ENCODE measurements at regions not wholly inside any gene's neighbourhood (a gene's known extent, or its start where the extent isn't known, plus 50 kb on each side); places are given as distances from the start of the nearest gene placed in this dataset.

- Histone ChIP-seq H3K4me1 (ENCODE audit: low read depth) (no peaks in the 10 kb centered on the region), H3K36me3 (ENCODE audit: low read depth) (no peaks in the 10 kb centered on the region), H3K4me3 (no peak overlapping the region), H3K9me3 (no peaks in the 10 kb centered on the region)
- intact Hi-C loops (cut with DNase I, micrococcal nuclease), result no loop called here
- DNase-seq (no peak), ATAC-seq (no peak)
- no peak for TF ChIP-seq CTCF (IDR thresholded peaks at IDR 0.05)
Observed at GRCh38 chr15:29624271-29624670, 198.0 kb downstream of the TJP1 start.

- Histone ChIP-seq H3K4me1 (ENCODE audit: low read depth) (no peaks in the 10 kb centered on the region), H3K4me3 (no peak overlapping the region), H3K9me3 (no peaks in the 10 kb centered on the region), H3K36me3 (ENCODE audit: low read depth) (no peaks in the 10 kb centered on the region)
- no peak for ATAC-seq
- intact Hi-C loops (cut with DNase I, micrococcal nuclease), result no loop called here
- no peak for DNase-seq
- TF ChIP-seq CTCF (IDR thresholded peaks at IDR 0.05), result no peak
Observed at GRCh38 chr15:29623116-29623639, 199.1 kb downstream of the TJP1 start.

DNA sequence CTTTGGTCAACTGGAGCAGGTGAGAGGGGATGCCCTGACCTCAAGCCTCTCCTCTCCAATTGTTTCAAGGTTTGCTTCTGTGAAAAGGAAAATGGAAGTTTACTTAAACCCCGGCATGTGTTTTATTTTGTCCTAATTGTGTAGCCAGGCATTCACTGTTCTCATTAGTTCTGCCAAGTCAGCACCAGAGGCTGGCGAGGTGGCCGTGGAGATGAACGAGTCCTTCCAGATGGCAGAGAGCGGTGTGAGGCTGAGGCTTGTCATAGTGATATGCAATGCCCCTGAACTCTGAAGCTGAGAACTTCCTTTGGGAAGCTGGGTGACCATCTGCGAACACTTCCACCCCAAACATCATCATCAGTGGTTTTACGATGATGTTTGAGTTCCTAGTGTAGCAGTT lies 199.6 kb downstream of the TJP1 start:
- intact Hi-C loops (cut with DNase I, micrococcal nuclease), result no loop called here
- H3K9me3 ChIP-seq, result no peaks in the 10 kb centered on the region
- no peak for TF ChIP-seq CTCF (IDR thresholded peaks at IDR 0.05)
- H3K4me1 ChIP-seq (ENCODE audit: low read depth), result no peaks in the 10 kb centered on the region
- H3K4me3 ChIP-seq, result no peak overlapping the region
- DNase-seq (no peak), ATAC-seq (no peak)
- H3K36me3 ChIP-seq (ENCODE audit: low read depth), result no peaks in the 10 kb centered on the region

GRCh38 chr15:29621616-29622015 lies 200.7 kb downstream of the TJP1 start:
- DNase-seq (no peak), ATAC-seq (no peak)
- intact Hi-C loops (cut with DNase I, micrococcal nuclease), result no loop called here
- Histone ChIP-seq H3K36me3 (ENCODE audit: low read depth) (no peaks in the 10 kb centered on the region), H3K9me3 (no peaks in the 10 kb centered on the region), H3K4me1 (ENCODE audit: low read depth) (no peaks in the 10 kb centered on the region), H3K4me3 (no peak overlapping the region)
- TF ChIP-seq CTCF (IDR thresholded peaks at IDR 0.05), result no peak

DNA sequence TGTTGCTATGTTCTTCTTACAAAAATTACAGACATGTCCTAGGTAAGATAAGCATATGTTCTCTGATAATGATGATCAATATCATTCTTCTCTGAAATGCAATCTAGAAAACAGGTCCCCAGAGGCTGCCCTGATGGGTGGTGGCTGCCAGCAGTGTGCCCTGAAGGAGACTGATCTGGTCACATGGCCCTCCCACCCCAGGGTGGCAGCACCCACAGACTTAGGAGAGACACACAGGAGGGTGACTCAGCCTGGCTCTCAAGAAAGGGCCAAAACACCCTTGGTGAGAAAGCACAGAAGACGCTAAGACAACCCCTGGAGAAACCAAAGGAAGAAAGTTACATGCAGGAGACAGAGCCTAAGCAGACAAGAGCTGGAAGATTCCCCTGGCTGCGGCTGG lies 203.7 kb downstream of the TJP1 start:
- H3K9me3 ChIP-seq, result no peaks in the 10 kb centered on the region
- no peaks in the 10 kb centered on the region for H3K36me3 ChIP-seq (ENCODE audit: low read depth)
- ATAC-seq (no peak), DNase-seq (no peak)
- no peak for TF ChIP-seq CTCF (IDR thresholded peaks at IDR 0.05)
- intact Hi-C loops (cut with DNase I, micrococcal nuclease), result no loop called here
- no peaks in the 10 kb centered on the region for H3K4me1 ChIP-seq (ENCODE audit: low read depth)
- H3K4me3 ChIP-seq, result no peak overlapping the region

DNA sequence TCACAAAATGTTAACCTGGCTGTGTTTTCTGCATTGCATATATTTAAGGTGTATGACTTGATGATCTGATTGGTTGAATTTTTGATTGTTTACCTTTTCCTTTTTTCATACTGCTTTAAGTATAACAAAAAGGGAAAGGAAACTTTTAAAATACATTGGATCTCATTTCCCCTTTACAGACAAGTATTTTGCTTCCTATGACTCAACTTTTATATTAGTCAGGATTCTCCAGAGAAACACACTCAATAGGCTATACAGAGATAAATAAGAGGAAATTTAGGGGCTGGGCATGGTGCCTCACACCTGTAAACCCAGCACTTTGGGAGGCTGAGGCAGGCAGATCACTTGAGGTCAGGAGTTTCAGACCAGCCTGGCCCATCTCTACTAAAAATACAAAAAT lies 205.8 kb downstream of the TJP1 start:
- Histone ChIP-seq H3K36me3 (ENCODE audit: low read depth) (no peaks in the 10 kb centered on the region), H3K4me3 (no peak overlapping the region), H3K4me1 (ENCODE audit: low read depth) (no peaks in the 10 kb centered on the region), H3K9me3 (no peaks in the 10 kb centered on the region)
- ATAC-seq (no peak), DNase-seq (no peak)
- no peak for TF ChIP-seq CTCF (IDR thresholded peaks at IDR 0.05)
- intact Hi-C loops (cut with DNase I, micrococcal nuclease), result no loop called here
